BE2C (cell line): ENCODE measurements at regions not wholly inside any gene's neighbourhood (a gene's known extent, or its start where the extent isn't known, plus 50 kb on each side); places are given as distances from the start of the nearest gene placed in this dataset.

Experiments
- DNase-seq: peaks from one replicate; pipeline ENCODE4 v3.0.0-alpha.2; 2020
- H3K27me3 ChIP-seq: fragments of 250-450 bp; sonication (Bioruptor Pico); 2 replicates; pipeline ENCODE4 v1.5.1; 2020; ENCODE audit warnings: mild to moderate bottlenecking
- H3K36me3 ChIP-seq: fragments of 250-450 bp; sonication (Bioruptor Pico); 2 replicates; pipeline ENCODE4 v1.5.1; 2020; ENCODE audit warnings: mild to moderate bottlenecking
- H3K4me1 ChIP-seq: fragments of 250-450 bp; sonication (Bioruptor Pico); 2 replicates; pipeline ENCODE4 v1.5.1; 2020
- H3K4me3 ChIP-seq: 2 replicates; pipeline ENCODE4 v1.5.1; 2011; ENCODE audit warnings: low read depth, low read length
- H3K9me3 ChIP-seq: fragments of 250-450 bp; sonication (Bioruptor Pico); 2 replicates; pipeline ENCODE4 v1.5.1; 2020
- CTCF ChIP-seq: IDR thresholded peaks from 2 replicates; pipeline ENCODE4 v1.5.1; 2012; ENCODE audit warnings: mild to moderate bottlenecking, low read depth, low read length

GRCh38 chr6:43870660-43871061, 100.7 kb downstream of the VEGFA start:
- Histone ChIP-seq H3K9me3 (no peaks in the 10 kb centered on the region), H3K4me1 (peaks cover 6% of the 10 kb centered on the region; the same call in 1 of the 2 replicates), H3K36me3 (no peaks in the 10 kb centered on the region), H3K27me3 (no peaks in the 10 kb centered on the region), H3K4me3 (no peak overlapping the region)
- no peak for TF ChIP-seq CTCF
- DNase-seq = no peak

GRCh38 chr6:43869792-43870659, 100.0 kb downstream of the VEGFA start:
- no peak for DNase-seq
- no peak overlapping the region for H3K4me3 ChIP-seq
- peaks cover 6% of the 10 kb centered on the region; the same call in 1 of the 2 replicates for H3K4me1 ChIP-seq
- no peaks in the 10 kb centered on the region for H3K36me3 ChIP-seq
- no peaks in the 10 kb centered on the region for H3K9me3 ChIP-seq
- H3K27me3 ChIP-seq = no peaks in the 10 kb centered on the region
- TF ChIP-seq CTCF = no peak

- Histone ChIP-seq H3K36me3 (no peaks in the 10 kb centered on the region), H3K4me1 (peaks cover 6% of the 10 kb centered on the region; the same call in 1 of the 2 replicates), H3K9me3 (no peaks in the 10 kb centered on the region), H3K4me3 (no peak overlapping the region), H3K27me3 (no peaks in the 10 kb centered on the region)
- no peak for TF ChIP-seq CTCF
- no peak for DNase-seq
Measured at GRCh38 chr6:43869079-43869710, 99.2 kb downstream of the VEGFA start.

- no peak for TF ChIP-seq CTCF
- no peak for DNase-seq
- H3K9me3 ChIP-seq = no peaks in the 10 kb centered on the region
- H3K27me3 ChIP-seq = no peaks in the 10 kb centered on the region
- no peaks in the 10 kb centered on the region for H3K36me3 ChIP-seq
- H3K4me1 ChIP-seq = peaks cover 6% of the 10 kb centered on the region; the same call in 1 of the 2 replicates
- no peak overlapping the region for H3K4me3 ChIP-seq
Measured at GRCh38 chr6:43868467-43868866, 98.5 kb downstream of the VEGFA start.

- no peak for DNase-seq
- H3K36me3 ChIP-seq = no peaks in the 10 kb centered on the region
- H3K27me3 ChIP-seq = no peaks in the 10 kb centered on the region
- no peaks in the 10 kb centered on the region for H3K9me3 ChIP-seq
- no peak for TF ChIP-seq CTCF
- no peak overlapping the region for H3K4me3 ChIP-seq
- H3K4me1 ChIP-seq = peaks cover 6% of the 10 kb centered on the region; the same call in 1 of the 2 replicates
Measured at GRCh38 chr6:43867996-43868395, 98.0 kb downstream of the VEGFA start.

- no peaks in the 10 kb centered on the region for H3K27me3 ChIP-seq
- H3K36me3 ChIP-seq = no peaks in the 10 kb centered on the region
- no peak for TF ChIP-seq CTCF
- no peaks in the 10 kb centered on the region for H3K9me3 ChIP-seq
- no peak for DNase-seq
- peaks cover 6% of the 10 kb centered on the region; the same call in 1 of the 2 replicates for H3K4me1 ChIP-seq
- H3K4me3 ChIP-seq = no peak overlapping the region
Measured at GRCh38 chr6:43867246-43867645, 97.2 kb downstream of the VEGFA start.
